Type B pancreatic cell (in vitro differentiated cells): ENCODE measurements at regions not wholly inside any gene's neighbourhood (a gene's known extent, or its start where the extent isn't known, plus 50 kb on each side); places are given as distances from the start of the nearest gene placed in this dataset.

Experiments
- DNase-seq: peaks from one replicate; pipeline ENCODE4 v3.0.0; 2021; ENCODE audit warnings: mixed read lengths; ENCODE audit not compliant: unreplicated experiment; ENCODE audit errors: extremely low spot score
- H3K27ac Mint-ChIP-seq: 2 replicates; pipeline ENCODE4 v1.8.0; 2021; ENCODE audit warnings: mild to moderate bottlenecking, mixed read lengths
- H3K27me3 Mint-ChIP-seq: 2 replicates; pipeline ENCODE4 v1.8.0; 2021; ENCODE audit warnings: mixed read lengths
- H3K36me3 Mint-ChIP-seq: 2 replicates; pipeline ENCODE4 v1.8.0; 2021; ENCODE audit warnings: mixed read lengths
- H3K4me1 Mint-ChIP-seq: one replicate; pipeline ENCODE4 v1.8.0; 2021; ENCODE audit warnings: mixed read lengths; ENCODE audit not compliant: unreplicated experiment
- H3K4me3 Mint-ChIP-seq: 2 replicates; pipeline ENCODE4 v1.8.0; 2021; ENCODE audit warnings: mild to moderate bottlenecking, mixed read lengths
- H3K9me3 Mint-ChIP-seq: 2 replicates; pipeline ENCODE4 v1.8.0; 2021; ENCODE audit warnings: mixed read lengths
- TF ChIP-seq, protein P1 (sequence below): fragments of 200-600 bp; sonication (generic); conservative IDR thresholded peaks from 2 replicates; pipeline ENCODE4 v1.5.0; 2021; ENCODE audit warnings: antibody characterized with exemption, mild to moderate bottlenecking

DNA sequence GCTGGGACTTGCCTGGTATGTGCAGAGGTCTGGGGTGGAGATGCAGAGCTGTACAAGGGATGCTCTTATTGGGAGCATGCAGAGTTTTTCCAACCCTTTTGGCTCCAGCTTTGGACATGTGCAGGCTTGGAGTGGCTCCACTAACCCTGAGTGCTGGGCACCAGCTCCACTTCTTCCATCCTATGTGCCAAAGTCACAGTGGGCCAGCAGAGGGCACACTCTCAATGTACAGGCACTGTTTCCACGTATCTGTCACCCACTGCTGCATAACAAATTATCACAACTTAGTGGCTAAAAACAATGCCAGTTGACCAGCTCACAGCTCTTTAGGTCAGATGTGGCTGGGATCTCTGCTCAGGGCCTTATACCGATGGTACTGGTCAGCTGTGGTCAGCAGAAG lies 631.8 kb downstream of the AJAP1 start:
- Mint-ChIP-seq H3K4me3 (no peak overlapping the region), H3K9me3 (no peaks in the 10 kb centered on the region), H3K27ac (no peak overlapping the region), H3K4me1 (no peaks in the 10 kb centered on the region), H3K27me3 (peaks cover 29% of the 10 kb centered on the region), H3K36me3 (no peaks in the 10 kb centered on the region)
- TF ChIP-seq, protein P1, sequence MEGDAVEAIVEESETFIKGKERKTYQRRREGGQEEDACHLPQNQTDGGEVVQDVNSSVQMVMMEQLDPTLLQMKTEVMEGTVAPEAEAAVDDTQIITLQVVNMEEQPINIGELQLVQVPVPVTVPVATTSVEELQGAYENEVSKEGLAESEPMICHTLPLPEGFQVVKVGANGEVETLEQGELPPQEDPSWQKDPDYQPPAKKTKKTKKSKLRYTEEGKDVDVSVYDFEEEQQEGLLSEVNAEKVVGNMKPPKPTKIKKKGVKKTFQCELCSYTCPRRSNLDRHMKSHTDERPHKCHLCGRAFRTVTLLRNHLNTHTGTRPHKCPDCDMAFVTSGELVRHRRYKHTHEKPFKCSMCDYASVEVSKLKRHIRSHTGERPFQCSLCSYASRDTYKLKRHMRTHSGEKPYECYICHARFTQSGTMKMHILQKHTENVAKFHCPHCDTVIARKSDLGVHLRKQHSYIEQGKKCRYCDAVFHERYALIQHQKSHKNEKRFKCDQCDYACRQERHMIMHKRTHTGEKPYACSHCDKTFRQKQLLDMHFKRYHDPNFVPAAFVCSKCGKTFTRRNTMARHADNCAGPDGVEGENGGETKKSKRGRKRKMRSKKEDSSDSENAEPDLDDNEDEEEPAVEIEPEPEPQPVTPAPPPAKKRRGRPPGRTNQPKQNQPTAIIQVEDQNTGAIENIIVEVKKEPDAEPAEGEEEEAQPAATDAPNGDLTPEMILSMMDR = peak; percentile 56
- DNase-seq = no peak

DNA sequence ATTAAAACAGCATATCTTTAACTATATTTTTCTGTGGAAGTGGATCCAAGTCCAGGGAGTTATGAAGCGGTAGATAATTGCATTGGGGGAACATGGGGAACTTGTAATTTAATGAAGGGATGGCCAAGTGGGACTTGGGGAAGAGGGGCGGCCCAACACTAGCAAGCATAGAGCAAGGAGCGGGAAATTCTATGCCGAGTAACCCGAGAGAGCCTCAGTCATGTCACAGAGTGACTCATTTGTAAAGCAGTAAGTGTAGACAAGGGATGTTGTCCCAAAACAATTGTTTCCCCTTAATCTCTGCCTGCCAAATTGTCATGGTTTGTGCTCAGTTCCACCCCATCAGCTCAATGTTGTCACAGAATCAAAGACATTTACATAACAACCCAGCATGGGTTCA lies 620.1 kb downstream of the AJAP1 start:
- Mint-ChIP-seq H3K27me3 (peaks cover 40% of the 10 kb centered on the region), H3K9me3 (no peaks in the 10 kb centered on the region), H3K4me1 (no peaks in the 10 kb centered on the region), H3K4me3 (no peak overlapping the region), H3K27ac (no peak overlapping the region), H3K36me3 (no peaks in the 10 kb centered on the region)
- no peak for DNase-seq
- TF ChIP-seq, protein P1 = no peak

DNA sequence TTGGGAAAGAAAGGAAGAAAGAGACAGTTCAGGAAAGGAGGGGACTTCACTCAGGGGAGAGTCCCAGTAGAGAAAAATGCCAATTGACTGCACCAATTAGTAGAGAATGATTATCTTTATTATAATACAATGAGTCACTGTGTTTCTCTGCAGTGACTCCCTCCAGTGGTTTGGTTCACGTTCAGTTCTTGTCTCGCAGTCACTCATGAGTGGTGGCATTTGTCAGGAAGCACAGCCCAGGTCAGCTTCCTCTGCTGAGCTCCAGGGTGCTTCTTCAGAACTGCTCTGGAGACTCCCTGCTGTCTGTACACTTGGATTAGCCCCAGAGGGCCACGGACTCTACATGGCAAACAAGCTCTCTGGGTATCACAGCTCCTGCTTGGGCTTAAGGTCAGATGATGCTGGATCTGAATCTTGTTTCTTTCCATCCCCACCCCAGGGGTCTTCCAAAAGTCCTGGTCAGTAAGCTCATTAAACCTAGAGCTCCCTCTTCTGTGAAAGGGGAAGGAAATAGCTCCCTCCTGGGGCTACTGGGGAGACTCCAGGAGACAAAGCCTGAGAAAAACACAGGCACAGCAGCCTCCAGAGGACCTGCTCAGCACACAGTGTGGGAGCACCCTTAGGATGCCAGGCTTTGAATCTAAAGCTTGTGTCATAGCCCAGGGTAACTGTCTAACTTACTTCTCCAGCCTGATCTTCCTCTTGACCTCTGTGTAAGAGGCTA lies 619.0 kb downstream of the AJAP1 start:
- DNase-seq = no peak
- Mint-ChIP-seq H3K4me1 (no peaks in the 10 kb centered on the region), H3K27me3 (peaks cover 41% of the 10 kb centered on the region), H3K27ac (no peak overlapping the region), H3K36me3 (no peaks in the 10 kb centered on the region), H3K9me3 (no peaks in the 10 kb centered on the region), H3K4me3 (no peak overlapping the region)
- TF ChIP-seq, protein P1 = no peak

DNA sequence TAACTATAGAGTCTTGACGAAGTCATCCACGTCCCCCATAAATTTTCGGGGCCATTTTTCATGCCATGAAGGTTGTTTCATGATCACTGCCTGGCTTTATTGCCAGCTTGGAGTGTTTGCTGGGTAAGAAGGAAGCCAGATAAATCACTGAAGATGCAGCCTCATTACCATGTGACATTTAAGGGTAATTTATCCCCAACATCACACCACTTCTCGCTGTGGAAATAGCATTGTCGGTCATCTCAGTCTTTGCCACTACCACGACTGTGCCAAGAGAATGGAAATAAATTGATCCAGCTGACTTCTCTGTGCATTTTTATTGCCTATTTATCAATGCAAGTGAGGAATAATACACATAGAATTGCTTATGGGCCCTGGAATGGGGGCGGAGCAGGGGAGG lies 617.9 kb downstream of the AJAP1 start:
- TF ChIP-seq, protein P1 = no peak
- Mint-ChIP-seq H3K4me1 (no peaks in the 10 kb centered on the region), H3K27me3 (peaks cover 42% of the 10 kb centered on the region), H3K4me3 (no peak overlapping the region), H3K9me3 (no peaks in the 10 kb centered on the region), H3K36me3 (no peaks in the 10 kb centered on the region), H3K27ac (no peak overlapping the region)
- no peak for DNase-seq

DNA sequence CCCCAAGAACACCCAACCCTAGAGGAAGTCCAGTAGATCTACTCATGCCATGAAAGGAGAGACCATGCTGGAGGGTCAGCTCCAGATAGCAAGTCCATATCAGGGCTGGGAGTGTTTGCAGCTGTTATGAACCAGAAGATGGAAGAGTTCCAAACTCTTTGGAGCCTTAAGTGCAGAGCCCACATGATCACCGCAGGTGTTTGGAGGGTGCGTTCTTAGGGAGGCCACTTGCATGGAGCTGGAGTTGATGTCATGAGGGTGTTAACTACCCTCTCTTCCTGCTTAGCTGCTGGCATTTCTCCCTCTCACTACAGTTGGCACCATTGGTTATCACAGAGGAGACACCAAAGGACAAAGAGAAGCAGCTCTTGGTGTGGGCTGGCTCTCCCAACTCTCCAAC lies 616.9 kb downstream of the AJAP1 start:
- TF ChIP-seq, protein P1 = no peak
- Mint-ChIP-seq H3K4me3 (no peak overlapping the region), H3K4me1 (no peaks in the 10 kb centered on the region), H3K27me3 (peaks cover 44% of the 10 kb centered on the region), H3K9me3 (no peaks in the 10 kb centered on the region), H3K27ac (no peak overlapping the region), H3K36me3 (no peaks in the 10 kb centered on the region)
- no peak for DNase-seq

DNA sequence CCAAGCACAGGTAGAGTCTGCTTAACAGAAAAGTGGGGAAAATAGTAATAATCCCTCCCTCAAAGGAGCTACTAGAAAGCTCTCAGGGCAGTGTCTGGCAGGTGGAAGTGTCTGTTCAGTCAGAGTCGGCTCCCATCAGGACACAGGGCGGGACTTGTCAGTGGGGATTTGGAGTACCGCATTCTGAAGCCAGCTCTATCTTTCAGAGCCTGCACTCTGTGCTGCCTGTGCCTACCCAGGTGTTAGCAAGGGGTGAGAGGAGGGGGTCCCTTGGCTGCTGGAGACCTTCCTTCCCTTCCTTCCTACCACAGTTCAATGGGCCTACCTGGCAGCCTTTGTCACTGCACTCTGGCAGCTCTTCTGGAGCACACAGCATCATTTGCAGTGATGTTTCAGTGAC lies 615.5 kb downstream of the AJAP1 start:
- TF ChIP-seq, protein P1 = no peak
- Mint-ChIP-seq H3K27me3 (peaks cover 50% of the 10 kb centered on the region), H3K9me3 (no peaks in the 10 kb centered on the region), H3K36me3 (no peaks in the 10 kb centered on the region), H3K4me3 (no peak overlapping the region), H3K4me1 (no peaks in the 10 kb centered on the region), H3K27ac (no peak overlapping the region)
- no peak for DNase-seq
